ENCODE measurements at regions not wholly inside any gene's neighbourhood (a gene's known extent, or its start where the extent isn't known, plus 50 kb on each side); places are given as distances from the start of the nearest gene placed in this dataset.
"Not testable (repeated sequence)": the region's sequence is repeated elsewhere in the genome, so short reads cannot be mapped to it uniquely, and the experiment has no call there.

DNA sequence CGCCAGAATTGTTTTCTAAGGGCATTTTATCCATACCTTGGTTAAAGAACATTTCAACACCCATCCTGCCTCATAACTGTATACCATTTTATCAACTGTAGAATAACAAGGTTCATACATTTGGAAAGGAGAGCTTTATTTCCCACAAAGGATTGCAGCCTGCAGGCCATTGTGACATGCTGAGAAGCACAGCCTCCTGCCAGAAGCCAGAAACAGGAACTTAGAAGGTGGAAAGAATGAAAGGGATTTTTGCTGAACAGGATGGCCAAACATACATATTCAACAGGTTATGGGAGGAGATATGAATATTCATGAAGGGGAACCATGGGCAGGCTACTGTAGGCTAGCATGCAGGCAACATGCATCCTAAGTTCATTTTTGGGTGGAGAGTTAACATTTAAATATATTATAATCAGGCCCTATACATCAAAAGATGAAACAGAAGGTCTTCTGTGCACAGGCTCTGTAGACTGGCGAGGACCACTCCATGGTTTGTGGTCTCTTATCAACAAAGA, 59.9 kb upstream of the DIRAS2 start:
- Mint-ChIP-seq H3K27ac (no peak overlapping the region), H3K9me3 (no peaks in the 10 kb centered on the region), H3K4me1 (no peaks in the 10 kb centered on the region), H3K4me3 (no peak overlapping the region), H3K36me3 (ENCODE audit: low read depth) (no peaks in the 10 kb centered on the region), H3K27me3 (ENCODE audit: low read depth, poor library complexity) (peaks cover 9% of the 10 kb centered on the region)
- no peak for DNase-seq
- TF ChIP-seq, protein P1, sequence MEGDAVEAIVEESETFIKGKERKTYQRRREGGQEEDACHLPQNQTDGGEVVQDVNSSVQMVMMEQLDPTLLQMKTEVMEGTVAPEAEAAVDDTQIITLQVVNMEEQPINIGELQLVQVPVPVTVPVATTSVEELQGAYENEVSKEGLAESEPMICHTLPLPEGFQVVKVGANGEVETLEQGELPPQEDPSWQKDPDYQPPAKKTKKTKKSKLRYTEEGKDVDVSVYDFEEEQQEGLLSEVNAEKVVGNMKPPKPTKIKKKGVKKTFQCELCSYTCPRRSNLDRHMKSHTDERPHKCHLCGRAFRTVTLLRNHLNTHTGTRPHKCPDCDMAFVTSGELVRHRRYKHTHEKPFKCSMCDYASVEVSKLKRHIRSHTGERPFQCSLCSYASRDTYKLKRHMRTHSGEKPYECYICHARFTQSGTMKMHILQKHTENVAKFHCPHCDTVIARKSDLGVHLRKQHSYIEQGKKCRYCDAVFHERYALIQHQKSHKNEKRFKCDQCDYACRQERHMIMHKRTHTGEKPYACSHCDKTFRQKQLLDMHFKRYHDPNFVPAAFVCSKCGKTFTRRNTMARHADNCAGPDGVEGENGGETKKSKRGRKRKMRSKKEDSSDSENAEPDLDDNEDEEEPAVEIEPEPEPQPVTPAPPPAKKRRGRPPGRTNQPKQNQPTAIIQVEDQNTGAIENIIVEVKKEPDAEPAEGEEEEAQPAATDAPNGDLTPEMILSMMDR (IDR thresholded peaks at IDR 0.05), result no peak

DNA sequence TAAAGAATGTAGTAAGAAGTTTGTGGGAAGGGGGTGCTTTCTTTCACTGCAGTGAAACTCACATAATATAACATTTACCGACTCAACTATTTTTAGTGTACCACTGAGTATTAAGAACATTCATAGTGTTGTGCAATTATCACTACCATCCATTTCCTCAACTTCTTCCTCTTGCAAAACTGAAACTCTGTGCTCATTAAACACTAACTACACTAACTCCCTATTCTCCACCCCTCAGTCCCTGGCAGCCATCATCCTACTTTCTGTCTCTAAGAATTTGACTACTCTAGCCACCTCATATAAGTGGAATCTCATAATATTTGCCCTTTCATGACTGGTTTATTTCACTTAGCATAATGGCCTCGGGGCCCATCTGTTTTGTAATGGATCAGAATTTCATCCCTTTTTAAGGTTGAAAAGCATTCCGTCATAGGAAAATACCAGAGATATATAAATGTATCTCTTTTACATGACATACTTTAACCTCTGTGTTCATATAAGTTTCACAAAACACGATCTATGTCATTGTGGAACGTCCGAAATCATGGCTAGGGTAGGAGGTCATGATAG, 56.3 kb upstream of the DIRAS2 start:
- no peak for DNase-seq
- no peak overlapping the region for H3K4me3 Mint-ChIP-seq
- H3K4me1 Mint-ChIP-seq, result no peaks in the 10 kb centered on the region
- TF ChIP-seq, protein P1 (IDR thresholded peaks at IDR 0.05), result no peak
- peaks cover 5% of the 10 kb centered on the region for H3K27me3 Mint-ChIP-seq (ENCODE audit: low read depth, poor library complexity)
- H3K9me3 Mint-ChIP-seq, result no peaks in the 10 kb centered on the region
- H3K27ac Mint-ChIP-seq, result no peak overlapping the region
- no peaks in the 10 kb centered on the region for H3K36me3 Mint-ChIP-seq (ENCODE audit: low read depth)

DNA sequence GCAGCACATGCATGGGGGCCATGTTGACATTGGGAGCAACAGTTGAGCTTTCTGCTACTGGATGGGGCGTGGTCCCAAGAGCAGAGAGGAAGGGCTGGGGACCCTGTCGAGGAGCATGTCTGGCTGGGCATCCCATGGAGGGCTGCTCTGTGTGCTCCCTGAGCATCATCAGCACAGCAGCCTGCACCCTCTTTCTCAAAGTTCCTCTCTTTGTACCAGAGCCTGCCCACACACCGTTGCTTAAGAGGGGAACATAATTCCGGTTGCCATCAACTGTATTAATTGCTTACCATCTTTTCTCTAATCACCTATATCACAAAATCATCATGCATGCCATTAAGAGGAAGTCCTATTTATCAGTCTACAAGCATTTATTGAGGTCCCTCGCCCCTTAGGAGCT, 55.2 kb upstream of the DIRAS2 start:
- peaks cover 5% of the 10 kb centered on the region for H3K27me3 Mint-ChIP-seq (ENCODE audit: low read depth, poor library complexity)
- H3K4me1 Mint-ChIP-seq, result no peaks in the 10 kb centered on the region
- no peak overlapping the region for H3K4me3 Mint-ChIP-seq
- H3K36me3 Mint-ChIP-seq (ENCODE audit: low read depth), result no peaks in the 10 kb centered on the region
- no peak overlapping the region for H3K27ac Mint-ChIP-seq
- DNase-seq, result no peak
- H3K9me3 Mint-ChIP-seq, result no peaks in the 10 kb centered on the region
- TF ChIP-seq, protein P1 (IDR thresholded peaks at IDR 0.05), result no peak

DNA sequence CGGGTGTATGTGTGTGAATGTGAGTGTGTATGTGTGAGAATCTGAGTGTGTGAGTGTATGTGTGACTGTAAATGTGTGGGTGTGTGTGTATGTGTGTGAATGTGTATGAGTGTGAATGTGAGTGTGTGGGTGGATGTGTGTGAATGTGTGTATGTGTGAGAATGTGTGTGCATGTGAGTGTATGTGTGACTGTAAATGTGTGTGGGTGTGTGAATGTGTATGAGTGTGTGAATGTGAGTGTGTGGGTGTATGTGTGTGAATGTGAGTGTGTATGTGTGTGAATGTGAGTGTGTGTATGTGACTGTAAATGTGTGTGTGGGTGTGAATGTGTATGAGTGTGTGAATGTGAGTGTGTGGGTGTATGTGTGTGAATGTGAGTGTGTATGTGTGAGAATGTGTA, 51.6 kb upstream of the DIRAS2 start:
- H3K4me3 Mint-ChIP-seq; H3K4me1 Mint-ChIP-seq; H3K27ac Mint-ChIP-seq; H3K36me3 Mint-ChIP-seq (ENCODE audit: low read depth); H3K27me3 Mint-ChIP-seq (ENCODE audit: low read depth, poor library complexity); DNase-seq: not testable (repeated sequence)
- peaks cover 12% of the 10 kb centered on the region for H3K9me3 Mint-ChIP-seq
